NCI-H1092 (cell line): ENCODE measurements at regions not wholly inside any gene's neighbourhood (a gene's known extent, or its start where the extent isn't known, plus 50 kb on each side); places are given as distances from the start of the nearest gene placed in this dataset.
A peak's percentile ranks its signal among the peaks of the same experiment; 100 is the strongest.
"Not testable (repeated sequence)": the region's sequence is repeated elsewhere in the genome, so short reads cannot be mapped to it uniquely, and the experiment has no call there.

Experiments used
- DNase-seq: peaks from one replicate; lab custom pipeline; 2025; lab: John Stamatoyannopoulos, UW

GRCh38 chr3:87581240-87581639 is 304.9 kb upstream of the POU1F1 start:
- no peak for DNase-seq

DNA sequence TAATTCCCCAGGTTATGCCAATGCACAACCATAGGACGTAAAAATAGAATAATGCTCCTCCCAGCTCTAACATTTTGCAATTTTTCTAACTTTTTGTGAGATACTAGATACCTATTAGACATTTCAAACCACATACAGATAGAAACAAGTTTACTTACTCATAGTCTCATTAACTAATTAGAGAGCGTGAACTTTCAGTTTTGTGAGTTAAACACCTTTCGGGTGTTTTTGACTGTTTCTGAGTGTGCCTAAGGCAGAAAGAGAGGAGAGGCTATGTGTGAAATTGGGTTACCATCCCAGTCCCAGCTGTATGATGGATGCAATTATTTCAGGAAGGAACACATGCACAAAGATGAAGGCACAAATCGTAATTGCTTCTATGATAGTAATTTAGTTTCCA is 300.4 kb upstream of the POU1F1 start:
- DNase-seq: no peak

DNA sequence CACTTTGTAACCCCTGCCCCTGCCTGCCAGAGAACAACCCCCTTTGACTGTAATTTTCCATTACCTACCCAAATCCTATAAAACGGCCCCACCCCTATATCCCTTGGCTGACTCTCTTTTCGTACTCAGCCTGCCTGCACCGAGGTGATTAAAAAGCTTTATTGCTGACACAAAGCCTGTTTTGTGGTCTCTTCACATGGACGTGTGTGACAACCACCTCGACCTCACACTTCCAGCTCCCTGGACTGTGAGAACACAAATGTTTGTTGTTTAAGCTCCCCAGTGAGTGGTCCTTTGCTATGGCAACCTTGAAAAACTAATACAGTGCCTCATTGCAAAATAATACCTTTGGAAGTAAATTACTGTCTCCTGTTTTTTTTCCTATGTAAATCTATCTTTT is 299.2 kb upstream of the POU1F1 start:
- no peak for DNase-seq

GRCh38 chr3:87568331-87568730 is 291.9 kb upstream of the POU1F1 start:
- no peak for DNase-seq

DNA sequence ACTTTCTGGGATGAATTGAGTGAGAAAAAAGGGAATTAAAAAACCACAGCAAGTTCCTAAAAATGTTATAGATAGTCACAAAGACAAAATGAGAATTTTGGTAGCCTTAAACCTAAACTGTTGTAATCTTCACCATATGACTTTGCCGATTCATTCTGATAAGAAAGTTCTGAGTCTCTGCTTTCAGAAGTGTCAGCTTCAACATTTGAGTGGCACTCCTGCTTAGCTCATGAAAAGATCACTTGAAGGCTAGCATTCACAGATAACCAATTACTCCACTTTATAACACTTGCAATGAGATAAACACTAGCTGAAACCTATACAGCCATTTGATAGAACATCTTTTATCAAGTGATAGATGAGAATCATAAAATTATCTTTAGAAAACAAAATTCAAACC is 288.1 kb upstream of the POU1F1 start:
- no peak for DNase-seq

DNA sequence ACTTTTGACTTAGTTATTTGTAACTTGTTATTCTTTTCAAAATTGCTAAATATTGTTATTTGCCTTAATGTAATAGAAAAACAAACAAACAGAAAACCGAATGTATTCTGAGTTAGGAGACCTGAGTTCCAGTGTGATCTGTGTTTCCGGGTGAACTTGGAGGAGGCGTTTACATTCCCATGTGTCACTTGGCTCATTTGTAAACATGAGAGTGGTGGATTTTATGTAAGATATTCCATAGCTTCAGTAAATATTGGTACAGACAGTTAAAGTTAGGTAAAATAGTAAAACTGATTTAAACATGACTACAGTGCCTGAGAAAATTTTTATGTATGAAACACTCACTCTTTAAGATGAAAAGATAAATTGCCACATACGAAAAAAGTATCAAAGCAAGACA is 287.3 kb upstream of the POU1F1 start:
- no peak for DNase-seq

DNA sequence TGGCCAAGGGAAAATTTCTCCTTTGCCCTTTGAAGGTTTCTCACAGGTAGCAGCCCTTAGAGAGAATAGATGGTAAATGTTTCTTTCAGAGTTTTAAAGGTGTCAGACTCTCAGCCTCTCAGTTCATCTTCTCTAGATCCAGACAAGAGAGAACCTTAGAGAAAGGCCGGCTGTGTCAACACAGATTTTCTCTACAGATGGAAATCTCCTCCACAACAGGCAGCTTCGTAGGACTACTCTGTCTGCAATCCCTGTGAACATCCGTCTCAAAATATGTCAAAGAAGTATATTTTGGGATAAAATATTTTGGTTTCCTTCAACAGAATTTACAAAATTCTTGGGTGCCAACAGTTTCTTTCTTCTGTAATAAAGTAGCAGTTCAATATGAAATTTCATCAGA is 282.1 kb upstream of the POU1F1 start:
- DNase-seq: no peak

- DNase-seq: no peak
Observed at GRCh38 chr3:87555290-87555689, 278.9 kb upstream of the POU1F1 start.

- DNase-seq: no peak
Observed at GRCh38 chr3:87553058-87553457, 276.7 kb upstream of the POU1F1 start.

DNA sequence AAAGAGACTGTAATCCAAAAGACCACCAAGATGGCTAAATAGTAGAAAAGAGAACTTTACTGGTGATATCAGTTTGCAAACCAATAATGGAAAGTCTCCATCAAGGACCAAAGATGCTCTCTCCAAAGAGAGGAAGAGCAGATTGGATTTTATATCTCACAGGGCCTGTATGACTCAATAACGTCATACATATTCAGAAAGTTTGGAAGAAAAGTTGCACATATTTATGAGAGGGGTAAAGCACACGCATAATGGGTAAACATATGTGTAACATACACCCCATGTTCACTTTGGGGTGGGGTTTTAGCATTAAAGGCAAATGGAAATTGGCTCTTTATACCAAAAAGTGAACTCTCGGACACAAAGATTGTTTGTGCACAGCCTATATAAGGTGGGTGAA is 274.5 kb upstream of the POU1F1 start:
- no peak for DNase-seq

GRCh38 chr3:87549208-87549607 is 272.8 kb upstream of the POU1F1 start:
- no peak for DNase-seq

DNA sequence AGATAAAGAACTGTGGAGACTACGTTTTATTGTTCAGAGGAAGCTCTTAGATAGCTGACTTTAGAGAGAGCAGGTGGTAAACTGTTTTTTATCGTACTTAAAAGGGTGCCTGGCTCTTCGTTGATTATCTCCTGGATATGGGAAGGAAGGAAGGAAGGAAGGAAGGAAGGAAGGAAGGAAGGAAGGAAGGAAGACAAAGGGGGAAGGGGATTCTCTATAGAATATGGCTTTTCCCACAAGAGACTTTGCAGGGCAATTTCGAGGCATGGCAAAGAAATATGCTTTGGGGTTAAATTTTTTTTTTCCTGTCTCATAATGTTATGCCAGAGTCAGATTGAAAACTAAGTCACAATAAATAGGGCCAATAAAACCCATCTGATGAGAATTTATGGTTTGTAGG is 271.9 kb upstream of the POU1F1 start:
- no peak for DNase-seq

- no peak for DNase-seq
Observed at GRCh38 chr3:87546216-87546615, 269.8 kb upstream of the POU1F1 start.

- DNase-seq: not testable (repeated sequence)
Observed at GRCh38 chr3:87543408-87543807, 267.0 kb upstream of the POU1F1 start.

- DNase-seq: no peak
Observed at GRCh38 chr3:87541723-87542122, 265.3 kb upstream of the POU1F1 start.

DNA sequence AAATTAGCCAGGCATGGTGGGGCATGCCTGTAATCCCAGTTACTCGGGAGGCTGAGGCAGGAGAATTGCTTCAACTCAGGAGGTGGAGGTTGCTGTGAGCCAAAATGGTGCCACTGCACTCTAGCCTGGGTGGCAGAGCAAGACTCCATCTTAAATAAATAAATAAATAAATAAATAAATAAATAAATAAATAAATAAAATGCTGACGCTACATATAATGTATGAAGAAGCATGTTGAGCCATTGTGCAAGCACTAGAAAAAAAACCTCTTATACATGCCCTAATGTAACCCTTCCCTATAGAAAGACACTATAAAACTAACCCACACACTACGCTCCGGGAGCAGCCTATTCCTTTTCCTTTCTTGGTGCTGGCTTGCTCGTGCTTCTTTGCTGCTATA is 262.3 kb upstream of the POU1F1 start:
- not testable (repeated sequence) for DNase-seq

DNA sequence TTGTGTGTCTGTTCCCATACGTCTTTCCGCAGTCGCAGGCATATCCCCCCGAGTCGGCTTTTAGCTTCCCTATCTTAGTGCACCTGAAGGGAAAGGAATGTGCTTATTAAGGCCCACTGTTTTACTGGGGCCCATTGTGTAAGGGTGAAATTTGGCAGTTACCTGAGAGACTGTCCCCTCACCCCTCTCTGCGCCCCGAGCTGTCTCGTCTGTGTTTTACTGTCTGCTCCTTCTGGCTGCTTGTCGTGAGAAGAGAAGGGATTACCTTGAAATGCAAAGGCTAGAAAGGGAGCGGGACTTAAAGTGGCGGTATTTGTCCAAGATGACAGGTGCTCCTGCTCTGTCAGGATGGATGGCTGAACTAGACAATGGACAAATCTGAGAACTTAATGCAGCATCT is 233.0 kb upstream of the POU1F1 start:
- no peak for DNase-seq

DNA sequence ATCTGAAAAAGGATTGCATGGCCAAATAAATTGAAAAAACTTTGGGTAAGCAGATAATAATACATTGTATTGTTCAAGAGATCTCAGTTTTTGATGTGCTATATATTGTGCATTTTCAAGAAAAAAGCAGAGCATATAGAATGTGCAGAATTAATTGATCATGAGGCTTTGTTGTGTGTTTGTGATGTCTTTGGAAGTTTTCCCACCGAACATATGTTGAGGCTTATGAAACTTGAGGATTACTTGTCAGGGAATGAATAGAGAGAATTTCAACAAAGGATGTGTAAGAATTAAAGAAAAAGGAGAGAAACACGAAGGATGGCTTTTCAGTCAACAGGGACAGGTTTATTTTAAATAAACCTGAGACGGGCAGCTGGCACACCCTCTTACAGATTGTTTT is 232.5 kb upstream of the POU1F1 start:
- no peak for DNase-seq

GRCh38 chr3:87507753-87508152 is 231.4 kb upstream of the POU1F1 start:
- DNase-seq: no peak

- peak; percentile 4 for DNase-seq
Observed at GRCh38 chr3:87503900-87504498, 227.6 kb upstream of the POU1F1 start.

DNA sequence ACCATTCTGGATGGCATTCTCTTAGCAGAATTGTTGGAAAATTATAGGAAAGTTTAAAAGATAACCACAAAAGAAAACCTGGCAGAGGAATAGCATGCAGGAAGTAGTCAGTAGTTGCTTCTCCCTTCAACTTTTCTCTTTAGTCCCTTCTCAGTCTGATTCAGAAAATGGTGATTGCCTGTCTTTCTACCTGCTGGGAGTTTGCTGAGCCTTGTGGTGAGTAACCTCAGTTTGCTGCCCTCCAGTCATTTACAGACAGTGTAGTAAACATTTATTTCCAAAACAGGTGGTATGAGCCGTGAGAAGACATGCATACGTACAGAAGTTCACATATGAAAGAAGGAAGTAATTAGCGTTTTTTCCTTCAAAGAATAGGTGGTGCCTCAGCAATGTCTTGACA is 224.7 kb upstream of the POU1F1 start:
- DNase-seq: no peak

GRCh38 chr3:87498358-87499080 is 222.1 kb upstream of the POU1F1 start:
- DNase-seq: no peak

DNA sequence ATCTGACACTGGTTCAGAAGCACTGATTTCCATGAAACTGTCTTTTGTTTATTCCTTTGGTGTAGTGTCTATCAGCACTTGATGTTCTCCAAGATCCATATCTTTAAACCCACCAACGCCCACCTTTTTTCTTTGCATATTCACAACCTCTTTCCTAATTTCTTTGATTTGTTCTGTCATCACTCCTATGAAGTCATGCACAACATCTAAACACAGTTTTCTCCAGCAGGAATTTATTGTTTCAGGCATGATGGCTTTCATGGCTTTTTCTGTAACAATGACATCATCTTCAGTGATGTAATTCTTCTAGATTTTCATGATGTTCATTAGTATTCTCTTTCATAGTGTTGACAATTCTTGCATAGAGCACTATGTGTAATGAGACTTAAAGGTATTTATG is 219.6 kb upstream of the POU1F1 start:
- no peak for DNase-seq

DNA sequence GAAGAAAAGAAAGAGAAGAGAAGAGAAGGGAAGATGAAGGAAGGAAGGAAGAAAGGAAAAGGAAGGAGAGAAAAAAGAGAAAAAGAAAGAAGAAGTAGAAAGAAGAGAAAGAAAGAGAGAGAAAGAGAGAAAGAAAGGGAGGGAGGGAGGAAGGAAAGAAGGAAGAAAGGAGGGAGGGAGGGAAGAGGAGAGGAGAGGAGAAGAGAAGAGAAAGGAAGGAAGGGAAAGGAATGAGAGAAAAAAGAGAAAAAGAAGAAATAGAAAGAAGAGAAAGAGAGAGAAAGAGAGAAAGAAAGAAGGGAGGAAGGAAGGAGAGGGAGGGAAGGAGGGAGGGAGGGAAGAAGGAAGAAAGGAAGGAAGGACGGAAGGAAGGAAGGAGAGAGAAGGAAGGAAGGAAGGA is 217.9 kb upstream of the POU1F1 start:
- DNase-seq: no peak
